Mesothelial cell of epicardium (in vitro differentiated cells): ENCODE measurements at regions not wholly inside any gene's neighbourhood (a gene's known extent, or its start where the extent isn't known, plus 50 kb on each side); places are given as distances from the start of the nearest gene placed in this dataset.

ENCODE experiments used
- DNase-seq, 2 experiments: peaks; one replicate each; pipeline ENCODE4 v3.0.0; 2021; ENCODE audit warnings: low spot score in 2 of 2; ENCODE audit not compliant: unreplicated experiment in 2 of 2
- H3K27ac Mint-ChIP-seq: 2 replicates; pipeline ENCODE4 v1.8.0; 2021; ENCODE audit warnings: mixed read lengths
- H3K27me3 Mint-ChIP-seq: 2 replicates; pipeline ENCODE4 v1.8.0; 2021; ENCODE audit warnings: low read depth, mixed read lengths
- H3K36me3 Mint-ChIP-seq: 2 replicates; pipeline ENCODE4 v1.8.0; 2021; ENCODE audit warnings: mixed read lengths
- H3K4me1 Mint-ChIP-seq: 2 replicates; pipeline ENCODE4 v1.8.0; 2021; ENCODE audit warnings: mixed read lengths
- H3K4me3 Mint-ChIP-seq: 2 replicates; pipeline ENCODE4 v1.8.0; 2021; ENCODE audit warnings: mild to moderate bottlenecking, moderate library complexity, mixed read lengths
- H3K9me3 Mint-ChIP-seq: 2 replicates; pipeline ENCODE4 v1.8.0; 2021; ENCODE audit warnings: mixed read lengths
- TF ChIP-seq, protein P1 (sequence below): fragments of 200-600 bp; sonication (generic); IDR thresholded peaks from one replicate; pipeline ENCODE4 v1.5.0; 2021; ENCODE audit warnings: antibody characterized with exemption; ENCODE audit not compliant: unreplicated experiment

DNA sequence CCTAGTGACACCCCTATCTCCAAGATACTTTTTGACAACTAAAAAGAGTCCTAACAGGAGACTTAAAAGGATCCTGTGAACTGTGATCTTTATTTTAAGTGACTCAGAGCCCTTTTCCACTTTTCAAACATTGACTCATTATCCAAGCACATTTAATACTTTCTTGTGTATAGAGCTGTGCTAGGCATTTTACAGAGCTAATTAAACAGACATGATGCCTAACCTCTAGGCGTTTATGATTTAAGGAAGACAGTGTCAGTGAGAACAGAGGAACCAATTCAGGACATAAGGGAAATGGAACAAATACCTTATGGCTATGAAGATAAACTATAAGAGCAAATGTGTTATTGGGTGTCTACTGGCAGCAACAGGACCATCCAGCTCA, 282.6 kb downstream of the TPBG start:
- DNase-seq, result no peak
- H3K27me3 Mint-ChIP-seq, result no peaks in the 10 kb centered on the region
- TF ChIP-seq, protein P1, sequence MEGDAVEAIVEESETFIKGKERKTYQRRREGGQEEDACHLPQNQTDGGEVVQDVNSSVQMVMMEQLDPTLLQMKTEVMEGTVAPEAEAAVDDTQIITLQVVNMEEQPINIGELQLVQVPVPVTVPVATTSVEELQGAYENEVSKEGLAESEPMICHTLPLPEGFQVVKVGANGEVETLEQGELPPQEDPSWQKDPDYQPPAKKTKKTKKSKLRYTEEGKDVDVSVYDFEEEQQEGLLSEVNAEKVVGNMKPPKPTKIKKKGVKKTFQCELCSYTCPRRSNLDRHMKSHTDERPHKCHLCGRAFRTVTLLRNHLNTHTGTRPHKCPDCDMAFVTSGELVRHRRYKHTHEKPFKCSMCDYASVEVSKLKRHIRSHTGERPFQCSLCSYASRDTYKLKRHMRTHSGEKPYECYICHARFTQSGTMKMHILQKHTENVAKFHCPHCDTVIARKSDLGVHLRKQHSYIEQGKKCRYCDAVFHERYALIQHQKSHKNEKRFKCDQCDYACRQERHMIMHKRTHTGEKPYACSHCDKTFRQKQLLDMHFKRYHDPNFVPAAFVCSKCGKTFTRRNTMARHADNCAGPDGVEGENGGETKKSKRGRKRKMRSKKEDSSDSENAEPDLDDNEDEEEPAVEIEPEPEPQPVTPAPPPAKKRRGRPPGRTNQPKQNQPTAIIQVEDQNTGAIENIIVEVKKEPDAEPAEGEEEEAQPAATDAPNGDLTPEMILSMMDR, result no peak
- H3K27ac Mint-ChIP-seq, result no peak overlapping the region
- peaks cover 38% of the 10 kb centered on the region for H3K9me3 Mint-ChIP-seq
- no peaks in the 10 kb centered on the region for H3K36me3 Mint-ChIP-seq
- no peak overlapping the region for H3K4me3 Mint-ChIP-seq
- no peaks in the 10 kb centered on the region for H3K4me1 Mint-ChIP-seq

GRCh38 chr6:82651845-82652335, 288.3 kb downstream of the TPBG start:
- no peak overlapping the region for H3K27ac Mint-ChIP-seq
- H3K36me3 Mint-ChIP-seq, result no peaks in the 10 kb centered on the region
- TF ChIP-seq, protein P1, result no peak
- H3K27me3 Mint-ChIP-seq, result no peaks in the 10 kb centered on the region
- no peaks in the 10 kb centered on the region for H3K4me1 Mint-ChIP-seq
- H3K4me3 Mint-ChIP-seq, result no peak overlapping the region
- peaks cover 32% of the 10 kb centered on the region for H3K9me3 Mint-ChIP-seq
- DNase-seq, result no peak

DNA sequence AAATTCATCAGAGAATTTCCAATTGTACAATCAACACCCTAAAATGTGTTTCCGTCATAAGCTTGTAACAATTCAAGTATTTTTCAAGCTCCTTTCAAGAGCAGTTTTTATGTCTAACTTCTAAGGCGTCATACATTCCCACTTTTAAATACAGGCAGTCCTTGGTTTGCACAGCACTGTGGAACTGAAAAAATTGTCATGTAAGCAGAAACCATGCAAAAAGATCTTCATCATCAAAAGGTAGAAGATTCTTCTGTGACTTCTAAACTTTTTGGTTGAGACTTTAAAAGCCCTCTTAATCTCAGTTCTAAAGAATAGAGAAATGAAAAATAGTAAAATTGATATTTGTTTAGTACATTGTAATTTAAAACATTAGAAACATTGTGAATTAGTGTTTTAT, 315.6 kb downstream of the TPBG start:
- Mint-ChIP-seq H3K27ac (no peak overlapping the region), H3K36me3 (no peaks in the 10 kb centered on the region), H3K27me3 (no peaks in the 10 kb centered on the region), H3K4me1 (peaks cover 7% of the 10 kb centered on the region), H3K9me3 (peaks cover 41% of the 10 kb centered on the region), H3K4me3 (no peak overlapping the region)
- TF ChIP-seq, protein P1, result no peak
- no peak for DNase-seq

GRCh38 chr6:82680192-82680591, 316.6 kb downstream of the TPBG start:
- Mint-ChIP-seq H3K27me3 (no peaks in the 10 kb centered on the region), H3K4me1 (peaks cover 9% of the 10 kb centered on the region), H3K4me3 (no peak overlapping the region), H3K36me3 (no peaks in the 10 kb centered on the region), H3K9me3 (peaks cover 38% of the 10 kb centered on the region), H3K27ac (no peak overlapping the region)
- TF ChIP-seq, protein P1, result no peak
- no peak for DNase-seq

DNA sequence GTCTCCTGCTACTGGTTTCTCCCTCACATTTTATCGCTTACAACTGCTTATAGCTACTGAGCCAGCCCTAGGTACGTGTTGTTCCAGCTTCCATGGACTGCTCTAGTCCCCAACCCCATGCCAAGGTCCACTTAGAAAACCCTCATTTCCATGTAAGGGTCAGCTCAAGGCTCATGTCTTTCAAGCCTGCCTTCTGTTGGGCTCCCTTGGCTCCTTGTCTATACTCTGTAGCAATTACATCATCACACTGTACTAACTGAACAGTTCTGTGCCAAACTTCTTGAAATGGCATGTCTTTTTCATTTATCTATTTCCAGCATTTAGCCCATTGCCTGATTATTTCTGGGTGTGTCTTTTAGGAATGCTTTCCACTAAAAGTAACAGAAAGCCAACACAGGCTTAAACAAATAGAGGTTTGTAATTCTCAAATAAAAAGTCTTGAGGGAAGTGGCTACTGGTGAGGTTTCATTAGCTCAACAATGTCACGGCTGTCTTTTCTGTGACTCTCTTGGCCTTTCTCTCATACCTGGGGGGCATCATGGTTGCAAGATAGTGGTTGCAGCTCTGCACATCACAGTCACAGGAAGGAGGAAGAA, 317.6 kb downstream of the TPBG start:
- DNase-seq, result no peak
- H3K9me3 Mint-ChIP-seq, result peaks cover 28% of the 10 kb centered on the region
- no peaks in the 10 kb centered on the region for H3K36me3 Mint-ChIP-seq
- TF ChIP-seq, protein P1, result no peak
- no peaks in the 10 kb centered on the region for H3K27me3 Mint-ChIP-seq
- H3K4me1 Mint-ChIP-seq, result peaks cover 9% of the 10 kb centered on the region
- H3K4me3 Mint-ChIP-seq, result no peak overlapping the region
- H3K27ac Mint-ChIP-seq, result no peak overlapping the region

DNA sequence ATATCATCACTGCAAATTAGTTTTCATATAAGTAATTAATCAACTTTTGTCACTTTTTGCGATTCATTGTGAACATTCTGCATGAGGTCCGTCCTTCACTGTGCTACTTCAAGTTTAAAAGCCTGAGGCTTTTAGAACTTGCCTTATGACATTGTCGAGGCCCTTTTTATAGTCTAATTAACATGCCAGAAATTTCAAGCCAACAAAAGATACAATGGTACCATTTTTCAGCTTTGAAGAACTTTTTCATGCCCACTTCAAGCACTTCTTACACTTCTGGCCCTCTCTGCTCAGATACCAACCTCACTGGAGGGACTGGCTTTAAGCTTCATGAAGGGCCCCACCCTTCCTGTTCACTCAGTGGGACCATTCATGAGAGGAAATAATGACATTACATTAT, 323.1 kb downstream of the TPBG start:
- no peaks in the 10 kb centered on the region for H3K27me3 Mint-ChIP-seq
- H3K27ac Mint-ChIP-seq, result no peak overlapping the region
- TF ChIP-seq, protein P1, result no peak
- DNase-seq, result no peak
- no peak overlapping the region for H3K4me3 Mint-ChIP-seq
- peaks cover 33% of the 10 kb centered on the region for H3K4me1 Mint-ChIP-seq
- peaks cover 8% of the 10 kb centered on the region for H3K9me3 Mint-ChIP-seq
- no peaks in the 10 kb centered on the region for H3K36me3 Mint-ChIP-seq
